K562 (cell line): ENCODE measurements at regions not wholly inside any gene's neighbourhood (a gene's known extent, or its start where the extent isn't known, plus 50 kb on each side); places are given as distances from the start of the nearest gene placed in this dataset.

Experiments
- ATAC-seq: fragments of 200-7000 bp; cut with Tn5 transposase; 3 replicates; pipeline ENCODE4 v1.9.1; 2020; ENCODE audit warnings: moderate library complexity
- BruUV-seq: library from RNA; stranded (reverse); fragments of 400-500 nt; replicated peaks from 2 replicates; lab custom pipeline; 2021; lab: Mats Ljungman, UMichigan
- CTCF ChIA-PET: fragments of 300-600 bp; formaldehyde crosslinking; extraction: SDS; loops from one replicate; lab custom pipeline; 2021; ENCODE audit warnings: low intra/inter-chr PET ratio; lab: Yijun Ruan, JAX
- POLR2A ChIA-PET: fragments of 300-600, 350-650 bp; sonication (Branson Sonifier 250); formaldehyde crosslinking; extraction: SDS; loops from one replicate; lab custom pipeline; 2021; ENCODE audit warnings: antibody characterized with exemption, inconsistent platforms; lab: Yijun Ruan, JAX
- DNase-seq, 4 experiments: peaks; one replicate each; pipeline versions ENCODE4 v3.0.0 to v3.0.0-alpha.2; 2011 to 2018; ENCODE audit warnings: low spot score in 3 of 4, mixed read lengths in 3 of 4; ENCODE audit errors: extremely low read depth in 1 of 4
- FAIRE-seq: peaks from 2 replicates; lab custom pipeline; 2011; peaks lifted over from hg19 to GRCh38; lab: Jason Lieb, UNC
- H2AFZ ChIP-seq: 2 replicates; pipeline ENCODE4 v1.6.0; 2011; ENCODE audit warnings: low read depth, low read length, control low read depth, inconsistent platforms
- H3K27ac ChIP-seq: fragments of 200-600 bp; 3 replicates; pipeline ENCODE4 v1.8.0; 2011; ENCODE audit warnings: low read depth, mild to moderate bottlenecking, control low read depth, inconsistent platforms, low read length, moderate library complexity, mixed read lengths; ENCODE audit errors: extremely low read depth
- H3K27me3 ChIP-seq, 2 experiments: fragments of 300-600 bp in 1 of 2; 2 replicates in 1 of 2; 3 replicates in 1 of 2; pipeline versions ENCODE4 v1.6.0 to v1.8.0; 2011; ENCODE audit warnings: inconsistent platforms in 2 of 2, low read length in 2 of 2, mild to moderate bottlenecking in 1 of 2, mixed read lengths in 1 of 2, moderate library complexity in 1 of 2; ENCODE audit not compliant: control insufficient read depth in 2 of 2, insufficient read depth in 2 of 2
- H3K36me3 ChIP-seq: fragments of 300-600 bp; 3 replicates; pipeline ENCODE4 v1.8.0; 2011; ENCODE audit warnings: mild to moderate bottlenecking, low read length, inconsistent platforms; ENCODE audit not compliant: control insufficient read depth, insufficient read depth
- H3K4me1 ChIP-seq, 2 experiments: fragments of 200-600 bp in 1 of 2; replicated peaks in 1 of 2; 2 replicates in 1 of 2; 3 replicates in 1 of 2; pipeline versions ENCODE4 v1.5.1 to v1.8.0; 2011; ENCODE audit warnings: inconsistent platforms in 2 of 2, low read length in 2 of 2, mild to moderate bottlenecking in 1 of 2, mixed read lengths in 1 of 2, moderate library complexity in 1 of 2; ENCODE audit not compliant: control insufficient read depth in 2 of 2, insufficient read depth in 2 of 2
- H3K4me2 ChIP-seq: 2 replicates; pipeline ENCODE4 v1.6.1; 2011; ENCODE audit warnings: low read length, control low read depth, inconsistent platforms, mixed read lengths; ENCODE audit not compliant: insufficient read depth
- H3K4me3 ChIP-seq: fragments of 200-600 bp; sonication (generic), shearing (Covaris generic); 2 replicates; pipeline ENCODE4 v1.5.1; 2016; ENCODE audit warnings: control low read depth, inconsistent platforms
- H3K79me2 ChIP-seq: fragments of 200-600 bp; 3 replicates; pipeline ENCODE4 v1.8.0; 2011; ENCODE audit warnings: low read length, inconsistent platforms; ENCODE audit not compliant: control insufficient read depth, insufficient read depth
- H3K9ac ChIP-seq, 2 experiments: 2 replicates each; pipeline versions ENCODE4 v1.6.0 to v1.6.1; 2011; ENCODE audit warnings: low read depth in 2 of 2, low read length in 2 of 2, control low read depth in 1 of 2, inconsistent platforms in 1 of 2, mild to moderate bottlenecking in 1 of 2, mixed read lengths in 1 of 2; ENCODE audit not compliant: insufficient read depth in 1 of 2
- H3K9me1 ChIP-seq: one replicate; pipeline ENCODE4 v1.6.0; 2011; ENCODE audit warnings: inconsistent platforms, mild to moderate bottlenecking, low read length, moderate library complexity; ENCODE audit not compliant: control insufficient read depth, insufficient read depth
- H3K9me3 ChIP-seq: replicated peaks from 2 replicates; pipeline ENCODE4 v1.5.1; 2011; ENCODE audit warnings: low read depth, low read length, inconsistent platforms; ENCODE audit not compliant: control insufficient read depth, insufficient read depth
- H4K20me1 ChIP-seq: replicated peaks from 2 replicates; pipeline ENCODE4 v1.6.1; 2011; ENCODE audit warnings: low read length, inconsistent platforms, mixed read lengths; ENCODE audit not compliant: control insufficient read depth, insufficient read depth
- HDAC2 ChIP-seq: fragments of 450-650 bp; IDR thresholded peaks from 2 replicates; pipeline ENCODE4 v1.6.1; 2016; ENCODE audit warnings: mild to moderate bottlenecking
- KAT7 ChIP-seq: sonication (generic); formaldehyde crosslinking; IDR thresholded peaks from 2 replicates; pipeline ENCODE4 v1.8.0; 2022; ENCODE audit warnings: missing genetic modification reagents, mild to moderate bottlenecking, borderline replicate concordance
- POU5F1 ChIP-seq: fragments of 150-350 bp; IDR thresholded peaks from 2 replicates; pipeline ENCODE4 v1.6.1; 2014; ENCODE audit warnings: borderline replicate concordance, low read length, low read depth, mild to moderate bottlenecking; ENCODE audit not compliant: partially characterized antibody
- RBM25 ChIP-seq: fragments of 200-400 bp; formaldehyde crosslinking; IDR thresholded peaks from 2 replicates; pipeline ENCODE4 v1.6.1; 2018; ENCODE audit warnings: low read length, low read depth, moderate library complexity; ENCODE audit not compliant: severe bottlenecking
- SAFB ChIP-seq: fragments of 200-400 bp; formaldehyde crosslinking; IDR thresholded peaks from 2 replicates; pipeline ENCODE4 v1.6.1; 2017; ENCODE audit warnings: low read depth, low read length, borderline replicate concordance
- THRAP3 ChIP-seq: fragments of 450-650 bp; IDR thresholded peaks from 2 replicates; pipeline ENCODE4 v1.6.1; 2016; ENCODE audit warnings: mild to moderate bottlenecking, inconsistent platforms, borderline replicate concordance
- ZNF174 ChIP-seq: fragments of 250-450 bp; sonication (Bioruptor Pico); IDR thresholded peaks from 2 replicates; pipeline ENCODE4 v1.4.0; 2020; ENCODE audit warnings: mild to moderate bottlenecking
- ZNF197 ChIP-seq: fragments of 200-800 bp; sonication (Bioruptor generic); IDR thresholded peaks from 2 replicates; pipeline ENCODE4 v1.6.1; 2016; ENCODE audit warnings: low read depth, missing genetic modification characterization, missing compliant biosample characterization
- in situ Hi-C: fragments of 300-500 bp; cut with MboI; formaldehyde crosslinking; loops from 4 replicates; pipeline ENCODE4 v1.15.0; 2018; ENCODE audit warnings: inconsistent platforms, mixed read lengths
- intact Hi-C: fragments of 100-400 bp; cut with micrococcal nuclease; formaldehyde crosslinking; loops from 2 replicates; pipeline ENCODE4 v1.14.2; 2022
- TF ChIP-seq, protein P1 (sequence below): fragments of 250-450 bp; sonication (Bioruptor Pico); IDR thresholded peaks from 2 replicates; pipeline ENCODE4 v1.4.0; 2020

DNA sequence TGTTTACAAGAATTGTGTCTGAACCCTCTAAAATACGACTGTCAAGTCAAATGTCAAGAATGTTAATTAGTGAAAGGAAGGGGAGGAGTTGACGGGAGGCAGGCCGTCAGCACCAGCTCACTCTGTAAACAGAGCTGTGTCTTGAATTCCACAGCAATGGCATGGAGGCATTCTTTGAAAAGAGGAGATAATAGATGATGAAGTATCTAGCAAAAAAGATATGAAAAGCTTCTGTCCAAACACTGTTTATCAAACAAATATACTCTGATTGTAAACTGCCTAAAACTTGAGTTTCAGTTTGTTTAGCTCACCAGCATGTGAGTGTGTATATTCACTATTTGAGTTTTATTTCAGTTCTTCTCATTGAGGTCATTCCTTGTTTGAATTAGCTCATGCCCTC lies 94.7 kb upstream of the CDC42EP3 start (continued):
- no peak for TF ChIP-seq THRAP3
- TF ChIP-seq KAT7 (CRISPR knock-in tag) = no peak
- TF ChIP-seq, protein P1, sequence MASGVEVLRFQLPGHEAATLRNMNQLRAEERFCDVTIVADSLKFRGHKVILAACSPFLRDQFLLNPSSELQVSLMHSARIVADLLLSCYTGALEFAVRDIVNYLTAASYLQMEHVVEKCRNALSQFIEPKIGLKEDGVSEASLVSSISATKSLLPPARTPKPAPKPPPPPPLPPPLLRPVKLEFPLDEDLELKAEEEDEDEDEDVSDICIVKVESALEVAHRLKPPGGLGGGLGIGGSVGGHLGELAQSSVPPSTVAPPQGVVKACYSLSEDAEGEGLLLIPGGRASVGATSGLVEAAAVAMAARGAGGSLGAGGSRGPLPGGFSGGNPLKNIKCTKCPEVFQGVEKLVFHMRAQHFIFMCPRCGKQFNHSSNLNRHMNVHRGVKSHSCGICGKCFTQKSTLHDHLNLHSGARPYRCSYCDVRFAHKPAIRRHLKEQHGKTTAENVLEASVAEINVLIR (CRISPR knock-in tag) = no peak
- no peak for TF ChIP-seq POU5F1

DNA sequence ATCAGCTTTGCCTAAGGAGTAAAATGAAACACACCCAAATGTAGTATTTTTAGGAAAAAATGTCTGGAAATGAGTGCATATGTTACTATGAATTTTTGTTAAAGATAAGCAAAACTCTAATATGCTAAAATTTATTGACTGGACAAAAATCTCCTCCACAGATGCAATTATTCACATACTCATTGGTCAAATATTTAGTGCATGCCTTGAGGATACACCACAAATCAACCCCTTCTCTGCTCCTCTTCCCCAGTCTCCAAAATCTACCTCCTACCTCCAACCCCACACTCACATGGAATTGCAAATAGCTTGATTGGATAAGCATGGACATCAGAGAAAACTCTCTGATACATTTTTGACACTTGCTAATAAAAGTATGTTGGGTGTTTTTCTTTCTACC lies 95.6 kb upstream of the CDC42EP3 start:
- Histone ChIP-seq H3K9ac (no peak overlapping the region), H3K36me3 (no peaks in the 10 kb centered on the region), H3K9me1 (no peaks in the 10 kb centered on the region), H3K9me3 (no peaks in the 10 kb centered on the region), H3K4me1 (no peaks in the 10 kb centered on the region), H2AFZ (no peak overlapping the region), H3K27ac (no peak overlapping the region), H4K20me1 (no peaks in the 10 kb centered on the region), H3K79me2 (no peaks in the 10 kb centered on the region), H3K4me3 (no peak overlapping the region), H3K27me3 (no peaks in the 10 kb centered on the region), H3K4me2 (no peak overlapping the region)
- no peak for DNase-seq
- ChIA-PET CTCF (no interaction called here), POLR2A (interaction anchor here (1.2 kb wide), 1 partner anchor 10 kb away, joined by 3 read pairs; no protein-coding TSS in a partner anchor)
- no peak for ATAC-seq
- no peak for TF ChIP-seq RBM25
- TF ChIP-seq ZNF174 (CRISPR knock-in tag) = no peak
- TF ChIP-seq ZNF197 (CRISPR knock-in tag) = no peak
- TF ChIP-seq SAFB = no peak
- no peak for TF ChIP-seq HDAC2
- in situ Hi-C loops (no loop called here), intact Hi-C loops (no loop called here)
- BruUV-seq = no TSS peak
- FAIRE-seq = no peak
